GM23248 (cell line): ENCODE measurements at regions not wholly inside any gene's neighbourhood (a gene's known extent, or its start where the extent isn't known, plus 50 kb on each side); places are given as distances from the start of the nearest gene placed in this dataset.

Experiments
- EZH2 ChIP-seq: fragments of 200-600 bp; sonication (generic); IDR thresholded peaks from 2 replicates; pipeline ENCODE4 v1.6.1; 2018; ENCODE audit warnings: antibody characterized with exemption, mild to moderate bottlenecking; ENCODE audit not compliant: insufficient read depth, poor library complexity, severe bottlenecking
- EZH2phosphoT487 ChIP-seq: fragments of 200-600 bp; sonication (generic); IDR thresholded peaks from 2 replicates; pipeline ENCODE4 v1.6.1; 2018; ENCODE audit warnings: antibody characterized with exemption, moderate library complexity, mild to moderate bottlenecking, low read depth; ENCODE audit not compliant: insufficient read depth

DNA sequence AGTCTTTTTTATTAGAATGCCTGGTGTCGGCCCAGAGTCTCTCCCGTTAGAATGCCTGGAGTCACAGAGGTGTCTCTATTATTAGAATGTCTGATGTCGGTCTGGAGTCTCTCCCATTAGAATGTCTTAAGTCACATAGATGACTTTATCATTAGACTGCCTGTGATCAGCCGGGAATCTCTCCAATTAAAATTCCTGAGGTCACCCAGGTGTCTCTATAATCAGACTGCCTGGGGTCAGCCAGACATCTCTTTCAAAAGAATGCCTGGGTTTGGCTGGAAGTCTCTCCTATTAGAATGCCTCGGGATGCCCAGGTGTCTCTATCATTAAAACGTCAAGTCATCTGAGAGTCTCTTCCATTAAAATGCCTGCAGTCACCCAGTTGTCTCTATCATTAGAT, 1493.9 kb downstream of the UQCRFS1 start:
- TF ChIP-seq EZH2 (no peak), EZH2phosphoT487 (no peak)
